SIG-M5 (cell line): ENCODE measurements at regions not wholly inside any gene's neighbourhood (a gene's known extent, or its start where the extent isn't known, plus 50 kb on each side); places are given as distances from the start of the nearest gene placed in this dataset.

Source experiments
- DNase-seq: peaks from one replicate; lab custom pipeline; 2025; lab: John Stamatoyannopoulos, UW

DNA sequence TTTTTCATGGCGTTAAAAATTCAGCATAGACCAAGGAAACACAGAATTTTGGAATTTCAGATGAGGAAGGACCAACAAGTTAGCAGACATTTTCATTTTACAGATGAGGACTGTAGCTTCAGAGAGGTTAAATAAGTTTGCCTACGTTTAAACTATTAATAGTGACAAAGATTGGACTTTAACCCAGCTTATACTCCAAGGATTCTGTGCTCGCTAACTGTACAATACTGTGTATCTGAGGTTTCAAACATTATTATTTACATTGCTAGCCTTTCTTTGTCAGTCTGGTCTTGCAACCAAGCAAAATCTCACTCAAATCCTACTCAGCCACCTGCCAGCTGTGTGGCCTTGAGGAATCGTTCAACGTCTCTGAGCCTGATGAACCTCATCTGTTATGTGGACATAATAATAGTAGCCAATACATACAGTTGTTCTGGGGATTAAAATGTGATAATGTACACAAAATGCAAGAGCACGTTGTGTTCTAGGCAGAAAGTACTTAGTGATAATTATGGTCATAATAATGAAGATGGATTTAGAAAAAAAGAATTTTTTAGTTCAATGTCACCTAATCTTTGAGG is 462.4 kb upstream of the TRIB2 start:
- DNase-seq: no peak

DNA sequence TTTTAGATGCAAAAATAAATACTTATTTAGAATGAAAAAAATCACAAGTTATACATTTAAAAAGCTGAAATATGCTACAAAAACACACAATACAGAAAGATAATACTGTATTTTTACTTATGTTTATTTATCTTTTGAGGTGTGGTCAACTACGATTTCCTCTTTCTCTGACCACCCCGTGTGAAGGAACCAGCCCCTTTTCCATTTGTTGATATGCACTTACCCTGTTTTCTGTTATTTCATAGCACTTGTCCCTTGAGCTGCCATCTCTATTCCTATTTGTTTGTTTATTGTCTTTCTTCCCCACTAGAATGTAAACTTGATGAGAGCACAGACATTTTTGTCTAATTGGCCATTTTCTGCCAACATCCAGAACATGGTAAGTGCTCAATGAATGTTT is 460.5 kb upstream of the TRIB2 start:
- DNase-seq: no peak

DNA sequence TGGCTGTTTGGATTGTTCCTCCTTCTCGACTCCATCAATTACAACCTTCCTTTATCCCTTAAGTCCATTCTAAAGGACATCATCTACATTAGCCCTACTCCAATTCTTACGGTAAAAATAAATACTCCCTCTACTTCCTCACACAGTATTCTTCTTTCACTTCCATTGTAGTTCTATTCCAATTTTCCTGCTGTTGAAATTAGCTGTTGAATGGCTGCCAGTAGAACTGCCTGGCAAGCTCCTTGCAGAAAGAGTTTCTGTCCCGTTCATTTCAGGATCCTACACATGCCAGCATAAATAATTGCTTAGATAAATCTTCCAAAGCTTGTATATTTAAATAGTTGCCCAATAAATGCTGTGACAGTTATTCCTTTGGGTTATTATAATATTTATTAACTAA is 459.3 kb upstream of the TRIB2 start:
- DNase-seq: no peak

DNA sequence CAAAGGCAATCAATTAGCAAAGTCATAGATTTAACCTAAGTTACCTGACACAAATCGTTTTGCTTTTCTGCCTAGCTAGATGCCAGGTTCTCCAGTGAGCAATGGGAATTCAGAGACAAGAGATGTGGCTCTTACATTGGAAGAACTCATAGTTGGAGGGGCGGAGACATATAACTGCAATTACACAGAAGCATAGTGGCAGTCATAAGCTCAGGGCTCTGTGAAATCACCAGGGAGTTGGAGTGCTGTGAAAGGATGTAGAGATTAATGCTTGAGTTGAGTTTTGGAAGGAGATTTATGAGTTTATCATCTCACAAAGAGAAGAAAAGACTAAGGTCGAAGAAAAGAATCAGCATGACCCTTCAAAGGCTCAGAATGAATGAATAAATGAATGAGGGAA is 457.2 kb upstream of the TRIB2 start:
- no peak for DNase-seq

GRCh38 chr2:12261986-12262680 is 454.6 kb upstream of the TRIB2 start:
- DNase-seq: no peak

DNA sequence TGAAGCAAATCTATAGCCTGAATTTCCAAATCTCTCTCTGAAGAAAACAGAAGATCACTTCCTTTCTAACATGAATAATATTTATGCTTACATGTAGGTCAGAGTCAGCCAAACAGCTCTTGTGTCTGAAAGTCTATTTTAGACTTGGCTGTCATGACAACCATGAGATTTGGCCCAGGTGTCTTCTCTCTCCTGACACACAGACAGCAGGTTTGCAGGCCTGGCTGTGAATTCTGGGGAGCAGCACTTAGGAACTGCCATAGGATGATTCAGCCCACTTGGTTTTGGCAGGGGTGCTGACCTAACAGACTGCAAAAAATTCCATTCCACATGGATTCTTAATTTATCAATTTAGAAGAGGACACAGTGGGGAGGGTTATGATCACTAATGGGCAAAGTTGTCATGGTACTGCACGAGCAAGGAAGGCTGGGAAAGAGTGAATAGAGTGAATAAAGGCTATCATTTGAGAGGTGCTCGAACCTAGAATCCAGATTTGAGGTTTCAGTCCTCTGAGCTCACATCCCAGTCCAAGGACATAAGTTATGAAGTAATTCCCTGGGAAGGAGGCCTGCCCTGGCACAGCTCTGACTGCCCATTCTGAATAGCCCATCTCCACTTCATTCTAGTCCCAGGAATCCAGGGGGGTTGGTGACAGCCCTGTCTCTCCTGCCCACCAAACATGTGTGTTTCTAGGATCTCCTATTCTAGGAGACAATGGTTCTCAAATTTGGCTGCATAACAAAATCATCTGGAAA is 453.9 kb upstream of the TRIB2 start:
- no peak for DNase-seq

GRCh38 chr2:12263730-12264129 is 453.0 kb upstream of the TRIB2 start:
- DNase-seq: no peak

- no peak for DNase-seq
These were observed 452.6 kb upstream of the TRIB2 start for GRCh38 chr2:12264146-12264545.

DNA sequence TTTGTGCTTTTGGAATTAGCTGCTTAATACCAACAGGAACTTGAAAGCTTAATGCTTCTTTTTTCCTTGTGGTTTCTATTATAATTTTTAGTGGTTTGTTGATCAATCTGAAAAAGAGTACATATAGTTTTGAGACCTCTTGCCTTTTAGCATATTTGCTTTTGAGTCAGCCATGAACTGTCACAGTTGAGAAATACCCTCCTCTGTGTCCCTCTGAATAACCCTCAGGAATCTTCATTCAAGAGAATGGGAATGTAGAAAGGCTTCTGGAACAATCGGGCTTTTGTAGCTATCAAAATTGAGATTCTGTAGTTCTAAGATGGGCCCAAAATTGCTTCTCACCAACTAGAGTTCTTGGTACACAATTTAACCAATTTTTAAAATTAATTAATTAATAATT is 451.1 kb upstream of the TRIB2 start:
- no peak for DNase-seq

- no peak for DNase-seq
These were observed 449.7 kb upstream of the TRIB2 start for GRCh38 chr2:12267042-12267441.

DNA sequence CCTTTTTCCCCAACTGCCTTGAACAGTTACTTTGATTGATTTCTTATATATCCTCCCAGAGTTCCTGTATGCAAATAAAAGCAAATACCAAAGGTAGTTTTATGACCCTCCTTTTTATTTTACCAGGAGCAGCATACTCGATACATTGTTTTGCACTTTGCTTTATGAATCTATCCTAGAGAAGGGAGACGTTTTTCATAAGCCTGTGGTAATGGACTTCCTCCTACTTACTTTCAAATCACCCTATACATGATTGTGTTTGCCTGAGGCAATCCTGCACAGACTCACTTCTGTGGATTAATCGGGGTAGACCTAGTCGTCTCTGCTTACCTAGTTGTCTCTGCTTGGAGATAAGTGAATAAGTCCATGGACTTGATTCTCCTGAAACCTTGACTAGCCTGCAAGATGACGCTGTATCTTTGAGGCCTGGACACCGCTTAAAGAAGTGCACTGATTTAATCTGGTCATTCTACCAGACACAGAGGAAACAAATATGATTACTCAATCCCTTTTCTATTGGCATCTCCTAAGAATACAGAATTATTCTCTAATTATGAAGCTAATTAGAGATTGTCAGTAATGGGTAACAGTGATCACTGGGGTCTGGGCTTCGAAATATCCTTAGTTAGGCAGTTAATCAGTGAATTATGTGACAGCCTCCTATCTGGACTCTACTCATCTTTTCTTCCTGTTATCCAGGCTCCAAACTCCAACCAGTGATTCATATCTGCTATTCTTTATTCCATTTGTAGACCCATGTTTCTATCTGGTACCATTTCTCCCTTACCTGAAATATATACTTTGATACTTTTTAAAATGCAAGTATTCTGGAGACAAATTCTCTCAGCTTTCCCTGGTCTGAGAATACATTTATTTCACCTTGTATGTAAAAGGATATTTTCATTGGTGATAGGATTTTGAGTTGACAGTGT is 447.4 kb upstream of the TRIB2 start:
- no peak for DNase-seq

DNA sequence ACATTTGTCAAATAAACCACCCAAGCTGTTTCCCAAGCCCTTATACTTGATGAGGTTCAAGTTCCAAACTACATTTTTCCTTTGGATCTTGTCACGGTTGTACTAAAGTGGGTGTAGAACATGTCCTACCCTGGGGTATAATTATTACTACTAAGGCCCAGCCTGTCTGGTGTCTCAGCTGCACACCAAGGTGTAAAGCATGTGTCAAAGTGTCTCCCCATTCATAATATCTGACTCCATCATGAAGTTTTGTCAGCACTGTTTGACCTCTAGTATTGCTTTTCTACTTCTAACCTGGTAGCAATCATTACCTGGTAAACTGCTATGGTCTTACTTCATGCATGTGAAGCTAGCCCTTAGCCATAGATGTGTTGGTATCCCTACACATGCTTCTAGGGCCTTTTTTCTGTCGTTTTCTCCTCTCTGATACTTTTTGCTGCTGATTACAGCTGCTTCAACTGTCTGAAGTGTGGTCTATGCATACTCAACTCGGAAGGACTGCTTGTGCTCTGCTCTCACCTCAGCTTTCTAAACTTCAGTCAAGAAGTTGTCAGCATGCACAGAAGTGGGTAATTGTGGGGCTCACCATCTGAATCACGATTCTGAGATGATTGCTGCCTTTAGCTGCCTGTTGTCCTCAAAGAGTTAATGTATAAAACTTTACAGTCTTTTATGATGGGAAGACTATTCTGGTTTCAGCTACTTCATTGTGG is 445.7 kb upstream of the TRIB2 start:
- no peak for DNase-seq

DNA sequence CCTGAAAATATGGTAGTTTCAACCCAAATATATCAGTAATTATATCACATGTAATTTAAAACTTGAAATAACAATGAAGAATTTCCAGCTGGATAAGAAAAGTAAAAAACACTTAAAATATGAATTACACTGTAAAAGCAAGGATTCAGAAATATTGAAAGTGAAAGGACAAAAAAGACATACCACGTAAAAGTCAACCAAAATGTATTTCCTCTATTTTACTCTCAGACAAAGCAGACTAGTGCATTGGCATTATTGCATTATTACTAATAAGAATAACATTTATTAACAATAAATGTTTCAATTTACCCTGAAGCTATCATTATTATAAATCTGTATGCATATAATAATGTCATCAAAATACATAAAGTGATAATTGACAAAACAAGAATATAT is 445.1 kb upstream of the TRIB2 start:
- no peak for DNase-seq

- no peak for DNase-seq
These were observed 443.6 kb upstream of the TRIB2 start for GRCh38 chr2:12273111-12273510.

DNA sequence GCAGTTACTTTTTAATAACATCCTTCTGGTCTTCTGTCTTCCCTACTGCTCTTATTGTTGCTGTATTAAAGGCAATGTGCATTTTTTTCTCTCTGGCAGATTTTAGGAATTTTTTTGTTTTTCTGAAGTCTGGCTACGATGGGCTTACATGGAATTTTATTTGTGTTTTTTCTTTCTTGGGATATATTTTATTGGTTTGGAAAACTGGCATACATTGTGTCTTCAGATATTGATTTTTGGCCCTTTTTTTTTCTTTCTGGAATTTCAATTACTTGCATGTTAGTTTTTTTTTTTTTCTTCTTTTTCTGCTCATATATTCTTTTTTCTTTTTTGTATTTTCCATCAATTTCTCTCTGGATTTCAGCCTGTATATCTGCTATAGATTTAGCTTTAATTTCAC is 442.1 kb upstream of the TRIB2 start:
- DNase-seq: no peak

DNA sequence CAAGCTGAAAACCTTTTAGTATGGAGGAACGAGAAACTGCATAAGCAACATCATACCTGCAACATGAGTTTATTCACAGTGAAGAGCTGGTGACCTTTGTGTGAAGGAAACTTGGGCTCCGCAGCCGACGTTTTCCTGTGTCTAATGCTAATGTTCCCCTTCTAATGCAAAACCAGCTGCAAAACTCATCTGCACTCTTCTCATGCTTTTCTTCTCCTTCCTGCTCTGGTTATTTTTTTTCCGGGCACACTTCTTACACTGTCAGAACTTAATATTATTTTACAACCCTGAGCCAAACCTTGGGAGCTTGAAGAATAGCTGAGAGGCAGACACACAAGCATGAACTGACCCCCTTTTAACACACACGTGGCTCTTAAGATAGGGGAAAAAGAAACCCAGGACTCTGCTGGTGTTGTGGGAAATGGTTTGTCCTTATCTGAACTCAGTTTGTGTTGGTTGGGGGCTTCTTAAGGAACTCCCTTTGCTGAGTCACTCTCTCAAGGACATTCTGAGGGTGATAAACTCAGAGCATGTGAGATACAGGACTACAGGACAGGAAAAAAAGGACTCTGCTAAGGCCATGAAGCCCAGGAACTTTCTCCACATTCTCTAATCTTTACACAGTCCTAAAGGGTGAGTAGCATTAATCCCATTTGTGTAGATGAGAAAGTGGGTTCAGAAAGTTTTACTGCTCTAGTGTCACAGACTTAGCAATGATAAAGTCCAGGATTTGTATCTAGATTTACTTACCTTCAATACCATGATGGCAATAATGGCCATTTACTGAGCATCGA is 439.3 kb upstream of the TRIB2 start:
- DNase-seq: no peak

DNA sequence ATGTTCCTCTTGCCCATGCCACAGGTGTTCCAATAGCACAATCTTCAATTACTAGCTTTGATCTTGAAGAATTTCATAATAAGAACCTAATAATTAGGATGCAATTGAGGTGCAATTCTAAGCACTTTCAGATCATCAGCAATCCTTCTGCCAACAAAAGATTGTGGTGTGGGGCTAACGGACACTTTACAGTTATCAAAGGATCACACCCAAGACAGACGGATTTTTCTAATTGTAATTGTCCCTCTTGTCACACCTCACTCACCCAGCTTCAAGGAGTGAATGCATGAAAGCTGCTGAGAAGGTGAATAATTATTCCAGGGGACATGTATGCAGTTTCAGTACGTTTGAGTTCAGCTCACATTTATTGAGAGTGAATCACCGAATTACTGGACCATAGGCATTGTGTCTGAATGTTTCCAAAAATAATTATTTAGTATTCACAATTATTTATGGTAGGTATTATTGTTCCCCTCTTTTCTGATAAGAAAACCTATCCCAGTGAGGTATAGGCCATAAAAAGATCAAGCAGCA is 438.5 kb upstream of the TRIB2 start:
- no peak for DNase-seq

GRCh38 chr2:12282780-12283695 is 433.7 kb upstream of the TRIB2 start:
- no peak for DNase-seq

GRCh38 chr2:12284037-12284436 is 432.7 kb upstream of the TRIB2 start:
- DNase-seq: no peak

DNA sequence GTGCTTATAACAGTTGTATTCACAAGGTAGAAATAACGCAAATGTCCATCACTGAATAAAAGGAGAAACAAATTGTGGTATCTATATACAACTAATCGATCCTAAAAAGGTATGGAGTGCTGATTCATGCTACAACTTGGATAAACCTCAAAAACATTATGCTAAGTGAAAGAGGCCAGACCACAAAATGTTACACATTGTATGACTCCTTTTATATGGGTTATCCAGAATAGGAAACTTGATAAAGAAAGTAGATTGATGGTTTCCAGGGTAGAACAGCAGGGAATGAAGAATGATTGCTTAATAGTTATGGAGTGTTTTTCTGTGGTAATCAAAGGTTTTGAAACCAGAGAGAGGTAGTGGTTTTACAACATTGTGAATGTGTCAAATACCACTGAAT is 432.2 kb upstream of the TRIB2 start:
- DNase-seq: no peak
